GM12872 (cell line): ENCODE measurements at regions not wholly inside any gene's neighbourhood (a gene's known extent, or its start where the extent isn't known, plus 50 kb on each side); places are given as distances from the start of the nearest gene placed in this dataset.

Experiments used
- CTCF ChIP-seq: IDR thresholded peaks from 3 replicates; pipeline ENCODE4 v1.5.1; 2011; ENCODE audit warnings: low read depth, mild to moderate bottlenecking, low read length, moderate library complexity; ENCODE audit not compliant: insufficient read depth

DNA sequence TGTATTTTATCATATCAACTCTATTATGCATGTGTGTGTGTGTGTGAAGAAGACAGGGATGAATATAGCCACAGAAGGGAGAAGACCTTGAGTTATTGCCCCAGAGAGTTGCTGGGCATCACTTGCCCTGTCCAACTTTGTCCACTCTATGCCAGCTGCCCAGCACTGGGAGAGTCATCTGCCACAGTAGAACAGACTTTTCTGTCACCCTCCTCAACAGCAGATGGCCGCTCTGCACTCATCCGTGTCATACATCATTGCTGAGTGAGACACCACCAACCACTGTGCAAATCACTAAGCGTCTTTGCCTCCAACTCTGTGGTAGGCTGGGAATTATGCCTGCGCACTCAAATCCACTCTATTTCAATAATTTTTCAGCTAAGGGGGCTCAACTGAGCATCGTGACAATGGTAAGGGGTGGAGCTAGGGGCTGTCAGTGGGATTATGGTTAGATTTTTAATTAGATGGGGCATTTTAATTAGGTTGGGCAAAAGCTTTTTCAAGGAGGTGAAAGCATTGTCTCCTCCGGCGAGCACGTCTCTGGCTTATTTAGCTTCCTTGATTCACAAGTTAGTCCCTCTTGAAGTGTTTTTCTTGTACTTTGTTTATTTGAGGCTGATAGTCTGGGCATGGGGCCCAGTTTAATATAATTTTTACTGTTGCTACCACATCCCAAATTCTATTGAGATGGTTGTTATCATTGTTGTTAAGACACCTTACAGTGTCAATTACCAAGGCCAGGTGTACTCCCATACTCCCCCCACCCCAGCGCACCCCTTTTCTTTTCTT is 100.1 kb upstream of the KLF3 start:
- TF ChIP-seq CTCF, result no peak

DNA sequence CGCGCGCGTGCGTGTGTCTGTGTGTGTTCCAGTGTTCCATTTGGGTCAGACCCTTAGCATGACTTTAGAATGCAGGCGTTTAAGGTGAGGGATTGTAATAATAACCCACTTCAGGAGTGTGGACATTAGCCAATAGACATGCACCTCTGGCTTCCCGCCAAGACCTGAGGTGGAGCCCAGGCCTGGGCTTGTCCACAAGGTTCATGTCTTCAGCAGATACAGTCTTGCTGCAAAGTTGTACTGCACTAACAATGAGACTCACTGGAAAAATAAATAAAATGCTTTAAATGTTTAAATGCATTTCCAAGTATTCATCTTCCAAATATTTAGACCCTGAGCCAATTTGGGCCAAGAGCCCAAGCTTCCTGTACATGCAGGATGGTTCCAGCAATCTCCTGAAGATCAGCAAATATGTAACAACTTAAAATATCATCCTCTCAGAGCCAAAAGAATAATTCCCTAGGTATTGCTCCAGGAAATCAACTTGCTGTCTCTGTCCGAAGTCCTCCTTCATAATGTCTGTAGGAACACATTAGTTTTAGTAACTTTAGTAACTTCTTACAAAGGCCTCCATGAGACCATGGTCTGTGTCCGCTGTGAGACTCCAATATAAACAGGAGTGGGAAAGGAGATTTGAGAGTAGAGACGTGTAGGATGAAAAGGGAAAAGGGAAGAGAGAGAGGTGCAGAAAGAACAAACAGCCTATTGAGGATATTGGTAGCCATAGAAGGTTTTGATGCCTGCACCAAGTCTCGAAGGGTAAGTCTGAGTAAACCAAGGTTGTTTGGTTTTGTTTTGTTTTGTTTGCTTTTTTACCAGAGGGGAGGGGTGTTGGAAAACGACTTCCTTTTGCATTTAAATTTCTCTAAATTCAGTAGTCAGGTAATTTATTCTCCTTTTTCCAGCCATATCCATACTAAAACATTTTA is 98.5 kb upstream of the KLF3 start:
- no peak for TF ChIP-seq CTCF

DNA sequence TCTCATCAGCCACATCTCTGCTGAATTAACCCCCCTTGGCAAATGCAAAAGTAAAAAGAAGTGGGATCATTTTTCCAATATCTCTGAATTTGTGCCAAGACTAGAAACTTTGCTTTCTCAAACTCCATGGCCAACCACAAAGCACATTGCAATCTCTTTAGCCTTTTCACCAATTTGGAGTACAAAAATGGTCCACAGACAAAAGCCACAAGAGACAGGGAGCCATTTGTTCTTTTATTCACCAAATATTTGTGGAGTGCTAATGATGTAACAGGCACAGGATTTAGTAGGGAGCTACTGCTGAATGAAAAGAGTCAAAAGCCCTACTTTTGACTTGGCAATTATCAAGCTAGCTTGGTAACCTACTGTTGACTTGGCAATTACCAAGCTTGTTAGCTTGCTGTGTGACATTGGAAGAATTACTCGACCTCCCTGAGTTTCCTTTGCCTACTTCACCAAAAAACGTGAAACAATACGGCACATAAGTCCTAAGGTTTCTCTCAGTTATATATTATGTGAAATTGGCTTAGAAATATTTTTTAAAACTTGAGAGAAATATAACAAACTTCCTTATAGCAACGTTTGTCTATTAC is 97.1 kb upstream of the KLF3 start:
- TF ChIP-seq CTCF, result no peak

DNA sequence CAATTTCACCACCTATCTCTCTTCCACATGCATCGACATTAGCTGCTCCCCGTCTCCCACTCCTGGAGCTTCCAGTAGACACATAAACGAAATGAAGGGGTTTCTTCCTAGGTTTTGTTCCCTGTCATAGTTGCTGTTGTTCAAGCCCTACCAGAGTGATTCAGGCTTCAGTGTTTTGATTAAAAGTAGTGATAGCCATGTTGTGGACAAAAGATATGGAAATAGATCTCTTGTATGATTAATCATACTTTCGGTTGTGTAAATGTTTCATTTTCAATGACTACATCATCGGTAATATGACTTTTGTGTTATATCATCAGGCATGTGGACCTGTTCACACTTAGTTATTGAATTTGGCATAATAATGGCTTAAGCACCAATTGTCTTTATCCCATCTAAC is 96.5 kb upstream of the KLF3 start:
- TF ChIP-seq CTCF, result no peak

DNA sequence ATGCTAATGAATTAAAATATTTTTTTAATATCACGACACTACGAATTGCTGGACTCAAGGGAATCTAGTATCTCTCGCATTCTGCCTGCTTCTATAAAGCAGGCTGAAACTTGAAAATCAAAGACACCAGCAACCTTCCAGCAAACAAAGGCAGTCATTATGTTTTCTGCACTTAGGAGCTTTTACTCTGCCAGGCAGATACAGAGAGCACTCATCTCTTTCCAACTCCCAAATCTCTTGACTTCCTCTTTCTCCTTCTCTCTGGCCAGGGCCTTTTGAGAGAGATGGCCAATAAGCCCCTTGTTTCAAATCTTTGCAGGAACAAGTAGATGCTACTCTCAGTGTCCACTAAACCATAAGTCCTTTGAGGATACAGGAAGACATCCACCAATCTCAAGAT is 95.2 kb upstream of the KLF3 start:
- TF ChIP-seq CTCF, result no peak

DNA sequence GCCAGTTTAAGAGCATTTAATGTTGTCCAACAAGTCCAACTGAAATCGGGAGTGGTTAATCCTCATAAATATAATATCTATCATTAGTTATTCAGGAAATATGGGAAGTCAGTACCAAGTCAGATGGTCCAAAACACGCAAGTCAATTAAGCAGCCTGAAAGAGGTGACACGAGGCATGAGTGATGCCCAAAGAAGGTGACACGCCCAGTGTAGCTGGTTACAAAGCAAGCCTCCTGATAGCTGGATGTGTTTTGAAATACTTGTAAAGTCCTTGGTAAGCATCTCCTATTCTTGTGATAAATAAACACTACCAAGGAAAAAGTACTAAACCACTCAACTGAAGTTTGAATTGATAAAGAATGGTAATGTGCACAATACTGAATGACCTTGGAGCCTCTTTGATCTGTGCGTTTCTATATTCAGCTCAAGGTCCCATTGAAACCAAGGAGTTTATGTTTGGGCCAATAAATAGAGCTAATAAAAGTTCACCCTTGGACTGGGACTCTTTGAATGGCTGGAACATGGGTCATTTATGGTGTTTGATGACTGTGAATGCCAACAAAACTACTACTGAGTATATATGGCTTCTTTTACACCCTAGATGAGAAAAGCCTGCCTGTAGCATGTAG is 93.2 kb upstream of the KLF3 start:
- no peak for TF ChIP-seq CTCF

DNA sequence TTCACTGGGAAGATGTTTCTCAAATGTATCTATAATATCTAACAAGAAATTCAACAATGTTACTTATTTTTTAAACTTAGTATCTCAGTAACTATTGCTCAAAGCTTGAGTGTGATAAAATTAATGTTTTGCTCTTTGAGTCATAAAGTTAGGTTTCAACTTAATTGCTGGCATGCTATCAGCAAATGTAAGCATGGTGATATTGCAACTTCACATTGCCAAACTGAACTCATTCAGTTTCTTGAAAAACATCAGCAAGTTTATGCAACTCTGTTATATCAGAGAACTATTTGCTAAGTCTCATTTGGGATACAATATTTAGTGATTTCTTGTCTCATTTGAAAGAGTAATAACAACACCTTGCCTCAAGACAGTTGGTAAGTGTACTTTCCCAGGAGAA is 91.2 kb upstream of the KLF3 start:
- TF ChIP-seq CTCF, result no peak
